ENCODE measurements at regions not wholly inside any gene's neighbourhood (a gene's known extent, or its start where the extent isn't known, plus 50 kb on each side); places are given as distances from the start of the nearest gene placed in this dataset.
A peak's percentile ranks its signal among the peaks of the same experiment; 100 is the strongest.
"Not testable (repeated sequence)": the region's sequence is repeated elsewhere in the genome, so short reads cannot be mapped to it uniquely, and the experiment has no call there.

DNA sequence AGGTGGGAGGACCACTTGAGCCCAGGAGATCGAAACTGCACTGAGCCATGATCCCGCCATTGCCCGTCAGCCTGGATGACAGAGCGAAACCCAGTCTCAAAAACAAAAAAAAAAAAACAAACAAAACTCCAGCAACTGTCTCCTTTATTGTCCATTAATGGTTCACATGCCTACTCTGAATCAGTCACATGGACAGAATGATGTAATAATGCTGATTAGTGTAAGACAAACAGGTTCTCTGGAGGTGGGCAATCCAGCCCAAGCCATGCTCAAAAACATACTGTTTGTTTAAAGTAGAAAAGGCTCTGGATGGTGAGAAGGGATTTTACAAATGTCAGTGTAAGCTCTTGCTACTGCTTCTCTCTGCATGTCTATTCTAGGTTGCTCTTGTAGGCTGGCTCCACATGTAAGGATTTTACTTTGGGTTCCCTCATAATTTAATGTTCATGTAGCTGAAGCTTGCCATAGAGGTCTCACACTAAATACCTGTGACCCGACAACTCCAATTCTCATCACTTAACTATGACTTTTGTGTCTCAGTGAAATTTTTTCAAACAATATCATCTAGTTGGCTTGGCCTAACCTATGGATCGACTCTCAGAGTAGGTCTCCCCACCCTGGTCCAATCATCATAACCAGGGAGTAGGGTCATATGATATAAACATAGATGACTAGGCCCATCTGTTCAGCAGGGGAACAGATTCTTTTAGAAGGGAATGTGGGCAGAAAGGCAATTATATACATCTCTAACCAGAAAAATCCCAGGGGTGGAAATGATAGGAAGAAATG is 83.9 kb upstream of the SLC39A10 start:
- no peak for DNase-seq (ENCODE audit: extremely low read depth, low read depth)

DNA sequence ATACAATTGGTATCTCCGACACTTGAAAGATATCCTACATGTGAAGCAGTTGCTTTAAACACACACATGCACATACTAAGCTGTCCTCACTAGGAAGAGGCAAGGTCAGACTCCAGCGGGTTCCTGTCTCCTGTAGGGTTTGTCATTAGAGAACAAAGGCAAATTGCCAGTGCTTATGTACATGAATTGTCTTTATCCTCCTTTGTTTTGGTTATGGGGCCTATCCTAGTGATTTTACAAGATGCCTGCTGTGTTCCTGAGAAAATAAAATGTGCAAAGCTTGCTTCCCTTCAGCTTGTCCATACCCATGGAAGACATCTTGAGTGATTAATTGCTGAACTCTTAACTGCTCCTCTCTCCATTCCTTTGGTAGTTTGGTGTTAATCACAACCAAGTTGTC is 86.7 kb upstream of the SLC39A10 start:
- no peak for DNase-seq (ENCODE audit: extremely low read depth, low read depth)

- no peak for DNase-seq (ENCODE audit: extremely low read depth, low read depth)
These were observed 87.8 kb upstream of the SLC39A10 start for GRCh38 chr2:195569255-195569654.

- not testable (repeated sequence) for DNase-seq (ENCODE audit: extremely low read depth, low read depth)
These were observed 92.3 kb upstream of the SLC39A10 start for GRCh38 chr2:195564625-195565135.

GRCh38 chr2:195563857-195564512 is 93.0 kb upstream of the SLC39A10 start:
- no peak for DNase-seq (ENCODE audit: extremely low read depth, low read depth)

- peak; percentile 6 for DNase-seq (ENCODE audit: extremely low read depth, low read depth)
These were observed 94.2 kb upstream of the SLC39A10 start for GRCh38 chr2:195562570-195563566.

DNA sequence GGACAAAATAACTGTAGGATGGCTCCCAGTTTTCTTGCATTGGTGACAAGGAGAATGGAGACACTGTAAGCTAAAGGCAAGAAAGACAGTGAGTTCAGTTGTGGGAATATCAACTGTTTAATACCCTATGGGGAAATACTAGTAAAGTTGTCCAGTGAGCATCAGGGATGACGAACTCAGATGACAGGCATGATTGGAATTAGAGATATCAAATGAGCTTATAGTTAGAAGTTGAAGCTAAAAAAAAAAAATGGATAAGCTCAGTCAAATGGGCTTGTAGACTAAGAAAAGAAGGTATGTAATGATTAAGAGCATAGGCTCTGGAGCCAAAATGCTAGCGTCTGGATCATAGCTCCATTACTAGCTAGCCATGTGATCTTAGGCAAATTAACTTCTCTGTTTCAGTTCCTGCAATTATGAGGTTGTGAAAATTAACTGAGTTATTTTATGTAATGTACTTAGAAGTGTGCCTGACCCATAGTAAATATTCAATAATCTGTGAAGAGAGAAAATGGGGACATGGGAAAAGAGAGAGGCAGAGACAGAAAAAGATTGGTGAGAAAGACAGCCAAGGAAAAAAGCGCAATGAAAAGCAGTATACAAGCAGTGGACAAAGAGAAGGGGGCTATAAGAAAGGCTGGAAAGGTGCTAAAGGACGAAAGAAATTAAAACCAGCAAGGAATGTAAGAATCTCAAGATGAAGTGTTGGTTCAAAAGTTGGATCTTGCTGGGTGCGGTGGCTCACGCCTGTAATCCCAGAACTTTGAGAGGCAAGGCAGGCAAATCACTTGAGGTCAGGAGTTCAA is 95.7 kb upstream of the SLC39A10 start:
- no peak for DNase-seq (ENCODE audit: extremely low read depth, low read depth)

DNA sequence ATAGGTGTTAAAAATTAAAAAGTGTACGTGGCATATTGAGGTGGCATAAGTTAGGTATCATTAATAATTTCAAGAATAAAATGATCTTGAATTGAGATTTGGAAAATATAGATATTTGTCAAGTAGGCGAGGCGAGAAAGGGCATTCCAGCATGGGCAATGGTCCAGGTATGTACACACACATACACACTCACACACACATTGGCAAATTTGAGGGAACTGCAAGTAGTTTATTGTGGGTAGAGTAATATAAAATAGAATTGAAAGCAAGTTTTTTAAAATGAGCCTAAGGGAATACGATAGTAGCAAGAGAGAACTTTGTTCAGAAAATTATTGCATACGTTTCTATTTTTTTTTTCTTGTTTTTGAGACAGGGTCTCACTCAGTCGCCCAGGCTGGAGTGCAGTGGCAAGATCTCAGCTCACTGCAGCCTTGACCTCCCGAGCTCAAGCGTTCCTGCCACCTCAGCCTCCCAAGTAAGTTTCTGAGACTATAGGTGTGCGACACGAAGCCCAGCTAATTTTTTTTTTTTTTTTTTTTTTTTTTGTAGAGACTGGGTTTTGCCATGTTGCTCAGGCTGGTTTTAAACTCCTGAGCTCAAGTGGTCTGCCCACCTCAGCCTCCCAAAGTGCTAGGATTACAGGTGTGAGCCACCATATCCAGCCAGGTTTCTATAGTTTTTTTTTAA is 96.7 kb upstream of the SLC39A10 start:
- DNase-seq (ENCODE audit: extremely low read depth, low read depth): no peak

- DNase-seq (ENCODE audit: extremely low read depth, low read depth): no peak
These were observed 97.6 kb upstream of the SLC39A10 start for GRCh38 chr2:195559431-195559914.

DNA sequence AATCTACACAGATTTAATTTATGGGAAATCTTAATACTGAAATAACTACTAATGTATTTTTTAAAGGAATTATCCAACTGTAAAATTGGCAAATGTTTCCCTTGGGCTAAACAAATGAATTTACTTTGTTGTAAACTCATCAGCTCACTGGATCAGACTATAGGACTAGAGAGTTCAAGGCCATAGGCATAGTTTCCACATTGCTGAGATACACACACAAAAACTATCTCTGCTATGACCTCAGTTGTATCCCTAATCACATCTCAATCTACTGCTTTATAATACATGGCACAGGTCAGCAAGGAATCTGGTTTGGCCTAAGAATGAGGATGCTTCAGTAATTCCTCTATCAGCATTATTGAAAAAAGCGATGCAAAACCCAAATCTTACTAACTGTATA is 101.1 kb upstream of the SLC39A10 start:
- no peak for DNase-seq (ENCODE audit: extremely low read depth, low read depth)

- DNase-seq (ENCODE audit: extremely low read depth, low read depth): no peak
These were observed 104.4 kb upstream of the SLC39A10 start for GRCh38 chr2:195552581-195552980.

- DNase-seq (ENCODE audit: extremely low read depth, low read depth): no peak
These were observed 108.7 kb upstream of the SLC39A10 start for GRCh38 chr2:195548198-195548940.

GRCh38 chr2:195547268-195547840 is 109.7 kb upstream of the SLC39A10 start:
- not testable (repeated sequence) for DNase-seq (ENCODE audit: extremely low read depth, low read depth)

DNA sequence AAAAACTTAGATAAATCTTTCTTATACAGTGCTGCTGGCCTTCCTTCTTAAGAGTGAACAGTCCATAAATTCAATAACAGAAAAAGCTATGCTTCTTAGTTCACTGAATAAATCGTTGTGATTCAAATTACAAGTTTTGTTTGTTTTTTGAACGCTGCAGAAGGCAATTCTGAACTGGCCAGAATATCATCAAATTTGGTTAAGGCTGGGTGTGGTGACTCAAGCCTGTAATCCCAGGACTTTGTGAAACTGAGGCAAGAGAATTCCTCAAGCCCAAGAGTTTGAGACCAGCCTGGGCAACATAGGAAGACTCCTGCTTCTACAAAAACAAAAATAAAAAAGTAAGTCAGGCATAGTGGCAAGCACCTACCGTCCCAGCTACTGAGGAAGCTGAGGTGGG is 111.2 kb upstream of the SLC39A10 start:
- DNase-seq (ENCODE audit: extremely low read depth, low read depth): no peak

GRCh38 chr2:195543902-195544894 is 112.8 kb upstream of the SLC39A10 start:
- DNase-seq (ENCODE audit: extremely low read depth, low read depth): no peak

- DNase-seq (ENCODE audit: extremely low read depth, low read depth): no peak
These were observed 114.0 kb upstream of the SLC39A10 start for GRCh38 chr2:195543063-195543462.

- DNase-seq (ENCODE audit: extremely low read depth, low read depth): no peak
These were observed 115.0 kb upstream of the SLC39A10 start for GRCh38 chr2:195542067-195542466.

All from NCI-H460 (cell line).